SH-SY5Y (cell line): ENCODE measurements at regions not wholly inside any gene's neighbourhood (a gene's known extent, or its start where the extent isn't known, plus 50 kb on each side); places are given as distances from the start of the nearest gene placed in this dataset.

ENCODE experiments used
- GATA2 ChIP-seq: IDR thresholded peaks from 2 replicates; pipeline ENCODE4 v1.6.1; 2011; ENCODE audit warnings: mild to moderate bottlenecking, low read depth, low read length
- GATA3 ChIP-seq: IDR thresholded peaks from 2 replicates; pipeline ENCODE4 v1.6.1; 2011; ENCODE audit warnings: low read depth, mild to moderate bottlenecking, low read length, moderate library complexity

DNA sequence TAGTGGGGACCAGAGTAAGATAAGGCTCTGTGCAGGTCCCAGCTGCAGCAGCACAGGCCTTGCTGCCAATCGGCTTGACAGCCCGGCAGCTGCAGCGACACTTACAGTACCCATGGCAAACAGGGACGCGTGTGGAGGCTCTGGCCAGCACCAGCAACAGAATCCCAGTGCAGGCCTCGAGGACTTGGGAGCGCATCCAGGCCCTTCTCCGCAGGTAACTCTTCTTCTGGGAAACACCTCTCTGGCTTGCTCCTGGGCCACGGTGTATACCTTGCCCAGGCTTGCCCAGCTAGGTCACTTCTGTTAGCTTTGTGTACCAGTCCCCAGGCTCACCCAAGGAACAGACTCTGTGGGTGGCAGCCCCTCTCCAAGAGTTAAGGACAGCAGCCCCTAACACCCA is 126.7 kb downstream of the CTTN start:
- TF ChIP-seq GATA2 (no peak), GATA3 (no peak)
